ENCODE measurements at regions not wholly inside any gene's neighbourhood (a gene's known extent, or its start where the extent isn't known, plus 50 kb on each side); places are given as distances from the start of the nearest gene placed in this dataset.
A peak's percentile ranks its signal among the peaks of the same experiment; 100 is the strongest.

DNA sequence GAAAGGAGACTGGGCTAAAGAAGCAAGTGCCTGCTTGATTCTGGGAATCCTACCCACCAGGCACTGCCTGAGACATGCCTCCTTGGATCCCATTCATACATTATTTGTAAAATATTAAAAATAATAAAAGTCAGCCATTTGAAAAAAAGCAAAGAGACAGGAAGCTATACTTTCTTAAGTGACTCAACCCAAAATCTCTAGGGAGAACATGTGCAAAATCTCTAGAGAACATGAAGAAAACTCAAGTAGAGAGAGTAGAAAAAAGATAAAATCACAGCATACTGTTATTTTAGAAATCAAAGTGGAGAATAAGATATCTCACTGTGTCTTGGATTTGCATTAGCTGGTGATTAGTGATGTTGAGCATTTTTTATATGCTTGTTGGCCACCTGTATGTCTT, 197.2 kb upstream of the GGTLC1 start:
- TF ChIP-seq, protein P1, sequence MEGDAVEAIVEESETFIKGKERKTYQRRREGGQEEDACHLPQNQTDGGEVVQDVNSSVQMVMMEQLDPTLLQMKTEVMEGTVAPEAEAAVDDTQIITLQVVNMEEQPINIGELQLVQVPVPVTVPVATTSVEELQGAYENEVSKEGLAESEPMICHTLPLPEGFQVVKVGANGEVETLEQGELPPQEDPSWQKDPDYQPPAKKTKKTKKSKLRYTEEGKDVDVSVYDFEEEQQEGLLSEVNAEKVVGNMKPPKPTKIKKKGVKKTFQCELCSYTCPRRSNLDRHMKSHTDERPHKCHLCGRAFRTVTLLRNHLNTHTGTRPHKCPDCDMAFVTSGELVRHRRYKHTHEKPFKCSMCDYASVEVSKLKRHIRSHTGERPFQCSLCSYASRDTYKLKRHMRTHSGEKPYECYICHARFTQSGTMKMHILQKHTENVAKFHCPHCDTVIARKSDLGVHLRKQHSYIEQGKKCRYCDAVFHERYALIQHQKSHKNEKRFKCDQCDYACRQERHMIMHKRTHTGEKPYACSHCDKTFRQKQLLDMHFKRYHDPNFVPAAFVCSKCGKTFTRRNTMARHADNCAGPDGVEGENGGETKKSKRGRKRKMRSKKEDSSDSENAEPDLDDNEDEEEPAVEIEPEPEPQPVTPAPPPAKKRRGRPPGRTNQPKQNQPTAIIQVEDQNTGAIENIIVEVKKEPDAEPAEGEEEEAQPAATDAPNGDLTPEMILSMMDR (IDR thresholded peaks at IDR 0.05; ENCODE audit: low read depth, low read length, missing control alignments), result no peak
- H3K4me3 ChIP-seq (ENCODE audit: low read depth, low read length), result no peak overlapping the region
- no peak for DNase-seq (ENCODE audit: low read depth)

DNA sequence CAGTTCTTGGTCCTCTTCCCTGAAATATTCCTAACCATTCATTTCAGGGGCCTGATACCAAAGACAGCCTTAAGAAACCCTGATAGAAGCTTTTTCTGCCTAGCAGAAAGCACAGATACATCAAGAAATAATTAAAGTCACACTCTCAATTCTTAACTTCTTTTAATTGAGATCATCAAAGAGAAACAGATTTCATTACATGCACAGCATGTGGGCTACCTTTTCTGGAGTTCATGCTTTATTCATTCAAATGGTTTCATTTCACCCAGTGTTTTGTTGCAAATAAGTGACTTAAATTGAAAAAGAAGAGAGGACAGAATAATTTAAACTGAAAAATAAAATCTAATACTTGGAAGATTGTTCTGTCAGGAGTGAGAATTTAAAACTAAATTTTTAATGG, 192.6 kb upstream of the GGTLC1 start:
- no peak for DNase-seq (ENCODE audit: low read depth)
- TF ChIP-seq, protein P1 (IDR thresholded peaks at IDR 0.05; ENCODE audit: low read depth, low read length, missing control alignments), result no peak
- H3K4me3 ChIP-seq (ENCODE audit: low read depth, low read length), result no peak overlapping the region

DNA sequence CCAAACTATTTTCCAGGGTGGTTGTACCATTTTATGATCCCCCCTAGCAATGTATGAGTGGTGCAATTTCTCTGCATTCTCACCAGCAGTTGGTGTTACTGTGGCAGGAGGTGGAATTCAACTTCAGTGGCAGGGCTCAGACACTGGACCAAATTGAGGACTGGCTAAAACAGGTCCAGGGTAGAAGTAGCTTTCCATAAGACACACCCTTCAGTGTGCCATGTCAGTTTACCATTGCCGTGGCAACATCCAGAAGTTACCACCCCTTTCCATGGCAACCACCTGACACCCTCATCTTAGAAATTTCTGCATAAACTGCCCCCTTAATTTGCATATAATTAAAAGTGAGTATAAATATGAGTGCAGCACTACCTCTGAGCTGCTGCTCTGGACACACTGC, 180.7 kb upstream of the GGTLC1 start:
- H3K4me3 ChIP-seq (ENCODE audit: low read depth, low read length), result no peak overlapping the region
- DNase-seq (ENCODE audit: low read depth), result no peak
- TF ChIP-seq, protein P1 (IDR thresholded peaks at IDR 0.05; ENCODE audit: low read depth, low read length, missing control alignments), result no peak

DNA sequence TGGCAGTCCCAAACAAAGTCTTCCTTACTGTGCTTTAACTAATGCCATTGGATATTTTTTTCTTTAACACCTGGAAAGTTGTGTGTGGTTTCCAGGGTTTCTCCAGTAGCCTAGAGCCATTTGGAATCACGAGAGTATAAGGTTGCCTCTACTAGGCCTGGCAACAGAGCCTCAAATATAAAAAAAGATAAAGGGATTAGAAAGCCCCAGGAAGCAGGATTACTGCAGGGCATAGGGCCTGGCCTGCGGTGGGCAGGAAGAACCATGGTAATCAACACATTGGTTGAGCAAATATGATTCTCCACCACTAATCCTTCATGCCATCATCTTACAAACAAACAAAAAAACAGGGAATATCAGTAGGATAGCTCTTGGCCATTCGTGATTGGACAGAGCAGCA, 177.8 kb upstream of the GGTLC1 start:
- H3K4me3 ChIP-seq (ENCODE audit: low read depth, low read length), result no peak overlapping the region
- TF ChIP-seq, protein P1 (IDR thresholded peaks at IDR 0.05; ENCODE audit: low read depth, low read length, missing control alignments), result no peak
- DNase-seq (ENCODE audit: low read depth), result no peak

DNA sequence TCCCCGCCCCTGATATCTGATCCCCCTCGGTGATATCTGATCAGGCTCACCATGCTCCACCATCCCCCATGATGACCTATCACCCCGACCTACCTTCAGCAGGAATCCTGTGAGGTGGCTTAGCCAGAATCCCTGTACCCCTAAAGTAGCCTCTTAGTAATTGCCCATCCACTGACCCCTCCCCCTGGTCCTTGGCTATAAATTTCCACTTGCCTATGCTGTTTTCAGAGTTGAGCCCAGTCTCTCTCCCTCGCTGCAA, 177.5 kb upstream of the GGTLC1 start:
- TF ChIP-seq, protein P1 (IDR thresholded peaks at IDR 0.05; ENCODE audit: low read depth, low read length, missing control alignments), result no peak
- H3K4me3 ChIP-seq (ENCODE audit: low read depth, low read length), result no peak overlapping the region
- DNase-seq (ENCODE audit: low read depth), result no peak

DNA sequence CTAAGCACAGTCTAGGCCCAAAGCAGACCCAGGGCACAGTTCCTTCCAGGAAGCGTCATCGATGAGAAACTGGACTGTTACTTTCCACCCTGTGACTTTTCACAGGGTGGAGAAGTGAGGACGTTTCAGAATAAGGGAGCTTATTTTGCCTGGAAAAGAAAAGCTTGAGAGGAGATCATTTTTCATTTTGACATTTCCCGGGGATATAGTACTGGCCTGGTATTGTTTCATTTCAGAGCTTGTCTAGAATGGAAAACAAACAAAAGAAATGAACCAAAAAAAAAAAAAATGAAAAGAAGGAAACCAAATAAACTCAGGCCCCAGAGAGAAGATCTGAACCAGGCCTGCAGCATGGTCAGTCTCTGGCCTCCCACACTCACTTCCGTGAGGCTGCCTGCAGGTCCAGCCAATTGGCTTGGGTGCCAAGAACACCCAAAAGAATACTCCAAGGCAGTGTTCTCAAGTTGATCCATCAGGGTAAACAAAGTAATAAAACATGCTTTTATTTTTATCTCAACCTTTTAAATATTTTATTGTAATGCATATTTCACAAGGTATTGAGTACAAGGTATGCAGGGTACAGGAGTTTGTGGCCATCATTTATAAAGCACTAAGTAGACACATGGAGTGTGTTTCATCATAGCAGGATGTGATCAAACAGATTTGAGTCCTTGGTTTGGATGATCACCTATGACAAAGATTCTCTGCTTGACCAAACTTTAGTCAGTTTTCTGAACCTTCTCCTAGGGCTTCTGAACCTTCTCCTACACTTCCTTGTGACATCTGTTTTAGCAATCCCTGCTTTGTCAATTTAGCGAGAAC, 176.9 kb upstream of the GGTLC1 start:
- no peak overlapping the region for H3K4me3 ChIP-seq (ENCODE audit: low read depth, low read length)
- TF ChIP-seq, protein P1 (IDR thresholded peaks at IDR 0.05; ENCODE audit: low read depth, low read length, missing control alignments), result no peak
- no peak for DNase-seq (ENCODE audit: low read depth)

DNA sequence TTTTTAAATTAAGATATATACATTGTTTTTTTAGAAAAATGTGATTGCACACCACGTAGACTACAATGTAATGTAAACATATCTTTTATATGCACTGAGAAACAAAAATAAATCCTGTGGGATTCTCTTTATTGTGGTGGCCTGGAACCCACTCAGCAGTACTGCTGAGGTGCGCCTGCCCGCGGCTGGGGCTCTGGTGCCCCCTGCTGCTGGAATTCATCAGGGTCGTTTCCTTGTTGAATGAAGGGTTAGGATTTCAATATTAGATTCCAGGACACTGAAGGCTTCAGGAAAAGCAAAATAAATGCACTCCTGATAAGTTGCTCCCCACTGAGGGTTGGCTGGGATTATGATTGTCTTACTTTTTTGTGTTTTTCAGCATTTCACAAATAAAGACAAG, 175.8 kb upstream of the GGTLC1 start:
- H3K4me3 ChIP-seq (ENCODE audit: low read depth, low read length), result no peak overlapping the region
- DNase-seq (ENCODE audit: low read depth), result no peak
- TF ChIP-seq, protein P1 (IDR thresholded peaks at IDR 0.05; ENCODE audit: low read depth, low read length, missing control alignments), result peak; percentile 50

Measured in GM12864 (cell line).